ENCODE measurements at regions not wholly inside any gene's neighbourhood (a gene's known extent, or its start where the extent isn't known, plus 50 kb on each side); places are given as distances from the start of the nearest gene placed in this dataset.
A peak's percentile ranks its signal among the peaks of the same experiment; 100 is the strongest.
"Not testable (repeated sequence)": the region's sequence is repeated elsewhere in the genome, so short reads cannot be mapped to it uniquely, and the experiment has no call there.

DNA sequence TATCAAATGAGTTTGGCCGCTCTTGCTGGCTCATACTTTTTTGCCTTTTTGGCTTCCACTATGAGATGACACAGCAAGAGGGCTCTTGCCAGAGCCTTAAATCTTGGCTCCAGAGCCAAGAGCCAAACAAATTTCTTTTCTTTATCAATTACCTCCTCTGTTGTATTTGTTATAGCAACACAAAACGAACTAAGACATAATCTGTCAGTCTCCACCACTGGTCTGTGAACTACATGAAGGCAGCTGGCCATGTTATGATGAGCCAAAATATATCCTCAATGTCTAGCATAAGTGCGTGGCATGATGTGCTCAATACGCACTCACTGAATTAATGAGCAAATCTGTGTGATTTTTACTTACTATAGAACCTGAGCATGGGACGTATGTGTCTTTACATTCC lies 220.0 kb upstream of the ZNF217 start:
- DNase-seq: no peak

DNA sequence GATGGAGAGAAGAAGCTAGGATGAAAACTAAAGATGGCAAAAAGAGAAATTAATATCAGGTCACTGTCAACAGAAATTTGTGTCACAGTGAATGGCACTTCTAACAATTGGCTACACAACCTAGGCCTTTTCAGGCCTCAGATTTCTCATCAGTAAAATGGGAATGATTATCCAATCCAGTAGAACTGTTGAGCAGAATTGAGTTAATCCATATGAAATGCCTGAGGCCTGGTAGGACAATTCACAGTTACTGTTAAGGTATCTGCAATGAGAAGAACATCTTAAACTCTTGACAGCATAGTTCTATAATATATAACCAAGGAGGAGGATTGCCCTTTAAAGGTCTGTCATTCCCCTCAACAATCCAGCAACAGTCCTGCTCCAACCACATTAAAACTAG lies 217.9 kb upstream of the ZNF217 start:
- DNase-seq: no peak

DNA sequence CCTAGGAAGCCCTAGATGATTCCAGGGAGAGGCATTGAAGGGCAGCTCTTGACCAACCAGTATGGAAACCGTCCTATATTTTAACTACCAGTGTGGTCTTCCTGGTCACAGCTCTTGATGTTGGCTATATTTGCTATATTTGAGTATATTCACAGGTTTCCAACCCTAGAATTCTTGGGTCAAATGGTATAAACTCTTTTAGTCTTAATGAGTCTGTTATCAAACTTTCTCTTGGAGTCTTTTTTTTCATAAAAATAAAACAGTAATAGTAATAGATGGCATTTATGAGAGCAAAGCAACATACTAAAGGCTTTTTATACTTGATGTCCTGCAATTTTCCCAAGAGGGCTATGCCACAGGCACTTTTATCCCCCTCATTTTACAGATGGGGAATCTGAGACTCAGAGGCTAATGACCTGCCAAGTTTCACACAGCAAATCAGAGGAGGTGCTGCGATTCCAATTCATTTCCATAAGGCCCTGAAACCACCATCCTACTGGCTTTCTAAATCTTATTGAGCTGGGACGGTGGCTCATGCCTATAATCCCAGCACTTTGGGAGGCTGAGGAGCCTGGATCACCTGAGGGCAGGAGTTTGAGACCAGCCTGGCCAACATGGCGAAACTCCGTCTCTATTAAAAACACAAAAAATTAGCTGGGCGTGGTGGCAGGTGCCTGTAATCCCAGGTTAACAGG lies 217.2 kb upstream of the ZNF217 start:
- no peak for DNase-seq

DNA sequence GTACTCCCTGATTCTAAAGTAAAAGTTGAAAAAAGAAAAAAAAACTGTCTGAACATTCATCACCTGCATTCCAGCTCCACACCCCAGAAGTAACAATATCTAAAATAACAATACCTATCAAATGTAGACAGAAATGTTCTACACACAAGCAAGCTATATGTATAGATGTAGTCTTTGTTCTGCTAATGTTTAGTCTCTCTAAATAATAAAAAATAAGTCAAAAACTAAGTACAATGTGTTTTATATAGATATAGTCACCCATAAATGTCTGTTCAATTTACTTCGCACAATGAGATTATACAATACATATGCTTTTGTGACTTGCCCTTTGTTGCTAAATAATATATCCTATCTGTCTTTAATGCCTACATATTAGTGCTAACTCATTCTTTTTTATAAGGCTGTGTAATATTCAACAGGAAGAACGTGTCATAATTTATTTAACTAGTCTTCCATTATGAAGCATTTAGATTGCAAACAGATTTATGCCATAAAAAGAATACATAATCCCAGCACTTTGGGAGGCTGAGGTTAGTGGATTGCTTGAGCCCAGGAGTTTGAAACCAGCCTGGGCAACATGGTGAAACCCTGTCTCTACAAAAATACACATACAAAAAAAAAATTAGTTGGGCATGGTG lies 216.2 kb upstream of the ZNF217 start:
- no peak for DNase-seq

DNA sequence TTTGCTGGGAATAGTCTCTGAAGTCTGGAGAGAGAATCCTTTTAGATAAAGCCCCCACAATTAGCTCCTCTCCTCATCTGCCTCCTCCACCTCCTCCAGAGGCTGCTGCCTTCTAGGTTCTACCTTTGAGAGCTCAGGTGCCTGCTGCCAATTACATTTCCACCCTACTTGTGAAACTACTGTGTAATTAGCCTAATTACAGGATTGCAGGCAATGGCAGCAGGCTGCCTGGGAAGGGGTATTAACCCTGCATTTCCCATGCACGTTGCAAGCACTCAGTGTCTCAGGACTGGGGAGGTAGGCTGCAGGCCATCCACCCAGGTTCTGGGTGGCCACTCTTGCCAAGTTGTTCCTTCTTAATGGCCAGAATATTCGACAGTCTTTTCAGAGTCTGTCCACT lies 215.6 kb upstream of the ZNF217 start:
- DNase-seq: peak; percentile 2

DNA sequence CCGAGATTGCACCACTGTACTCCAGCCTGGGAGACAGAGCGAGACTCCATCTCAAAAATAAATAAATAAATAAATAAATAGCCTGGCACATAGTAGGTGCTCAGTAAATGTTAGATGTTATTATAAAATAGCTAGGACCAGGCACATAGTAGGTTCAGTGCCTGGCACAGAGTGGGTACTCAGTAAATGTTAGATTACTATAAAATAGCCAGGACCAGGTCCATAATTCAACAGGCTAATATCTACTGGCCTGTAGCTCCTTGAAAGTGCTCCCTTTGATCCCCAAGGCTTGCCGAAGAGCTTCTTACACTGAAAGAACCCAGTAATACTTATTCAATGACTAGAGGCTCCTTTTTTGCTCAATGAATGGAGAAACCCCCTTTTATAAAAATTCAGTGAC lies 215.1 kb upstream of the ZNF217 start:
- no peak for DNase-seq

DNA sequence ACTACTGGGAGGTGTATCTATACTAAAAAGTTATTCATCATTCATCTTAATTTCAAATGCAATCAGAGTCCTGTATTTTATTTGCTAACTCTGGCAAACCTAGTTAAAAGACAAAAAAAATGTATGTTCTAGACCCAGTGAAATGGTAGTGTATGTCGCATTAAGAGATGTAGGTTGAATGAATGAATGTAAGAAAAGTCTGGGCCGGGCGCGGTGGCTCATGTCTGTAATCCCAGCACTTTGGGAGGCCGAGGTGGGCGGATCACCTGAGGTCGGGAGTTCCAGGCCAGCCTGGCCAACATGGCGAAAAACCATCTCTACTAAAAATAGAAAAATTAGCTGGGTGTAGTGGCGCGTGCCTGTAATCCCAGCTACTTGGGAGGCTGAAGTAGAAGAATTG lies 214.7 kb upstream of the ZNF217 start:
- DNase-seq: not testable (repeated sequence)

DNA sequence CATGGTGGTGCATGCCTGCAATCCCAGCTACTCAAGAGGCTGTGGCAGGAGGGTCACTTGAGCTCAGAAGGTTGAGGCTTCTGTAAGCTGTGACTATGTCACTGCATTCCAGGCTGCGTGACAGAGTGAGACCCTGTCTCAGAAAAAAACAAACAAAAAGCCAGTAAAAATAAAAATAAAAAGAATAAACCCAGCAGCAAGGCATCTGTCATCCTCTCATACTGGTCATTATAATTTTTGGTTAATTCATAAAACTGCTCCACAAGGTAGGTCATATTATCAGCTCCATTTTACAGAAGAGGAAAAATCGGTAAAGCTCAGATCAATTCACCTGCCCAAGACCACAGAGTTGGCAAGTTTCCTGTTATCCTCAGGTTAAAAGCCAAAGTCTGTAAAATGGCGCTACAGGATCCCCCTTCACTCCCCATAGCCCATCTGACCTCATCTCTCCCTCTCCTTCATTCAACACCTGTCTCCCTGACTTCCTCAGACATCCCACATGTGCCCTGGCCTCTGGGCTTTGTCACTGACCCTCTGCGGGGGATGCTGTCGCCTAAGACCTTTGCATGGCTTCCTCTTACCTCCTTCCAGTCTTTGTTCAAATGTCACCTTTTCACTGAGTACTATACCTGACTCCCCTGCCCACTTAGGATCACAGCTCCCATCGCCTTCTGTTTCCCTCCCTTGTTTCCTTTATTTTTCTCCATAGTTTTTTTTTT lies 213.2 kb upstream of the ZNF217 start:
- DNase-seq: no peak

DNA sequence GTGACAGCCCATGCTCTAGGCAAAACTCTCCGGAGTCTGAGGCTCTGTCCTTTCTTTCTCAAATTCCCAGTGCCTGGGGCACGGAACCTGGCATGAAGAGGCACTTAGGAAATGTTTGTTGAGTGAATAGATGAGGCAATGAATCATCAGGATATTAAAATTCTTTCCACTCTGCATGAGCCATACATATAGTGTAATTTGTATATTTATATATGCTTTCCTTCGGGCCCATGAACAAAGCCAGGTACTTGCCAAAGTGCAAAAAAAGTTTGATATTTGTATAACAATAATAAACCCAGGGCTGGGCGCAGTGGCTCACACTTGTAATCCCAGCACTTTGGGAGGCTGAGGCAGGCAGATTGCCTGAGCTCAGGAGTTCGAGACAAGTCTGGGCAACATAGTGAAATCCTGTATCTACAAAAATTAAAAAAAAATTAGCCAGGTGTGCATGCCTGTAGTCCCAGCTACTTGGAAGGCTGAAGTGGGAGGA lies 212.3 kb upstream of the ZNF217 start:
- no peak for DNase-seq

DNA sequence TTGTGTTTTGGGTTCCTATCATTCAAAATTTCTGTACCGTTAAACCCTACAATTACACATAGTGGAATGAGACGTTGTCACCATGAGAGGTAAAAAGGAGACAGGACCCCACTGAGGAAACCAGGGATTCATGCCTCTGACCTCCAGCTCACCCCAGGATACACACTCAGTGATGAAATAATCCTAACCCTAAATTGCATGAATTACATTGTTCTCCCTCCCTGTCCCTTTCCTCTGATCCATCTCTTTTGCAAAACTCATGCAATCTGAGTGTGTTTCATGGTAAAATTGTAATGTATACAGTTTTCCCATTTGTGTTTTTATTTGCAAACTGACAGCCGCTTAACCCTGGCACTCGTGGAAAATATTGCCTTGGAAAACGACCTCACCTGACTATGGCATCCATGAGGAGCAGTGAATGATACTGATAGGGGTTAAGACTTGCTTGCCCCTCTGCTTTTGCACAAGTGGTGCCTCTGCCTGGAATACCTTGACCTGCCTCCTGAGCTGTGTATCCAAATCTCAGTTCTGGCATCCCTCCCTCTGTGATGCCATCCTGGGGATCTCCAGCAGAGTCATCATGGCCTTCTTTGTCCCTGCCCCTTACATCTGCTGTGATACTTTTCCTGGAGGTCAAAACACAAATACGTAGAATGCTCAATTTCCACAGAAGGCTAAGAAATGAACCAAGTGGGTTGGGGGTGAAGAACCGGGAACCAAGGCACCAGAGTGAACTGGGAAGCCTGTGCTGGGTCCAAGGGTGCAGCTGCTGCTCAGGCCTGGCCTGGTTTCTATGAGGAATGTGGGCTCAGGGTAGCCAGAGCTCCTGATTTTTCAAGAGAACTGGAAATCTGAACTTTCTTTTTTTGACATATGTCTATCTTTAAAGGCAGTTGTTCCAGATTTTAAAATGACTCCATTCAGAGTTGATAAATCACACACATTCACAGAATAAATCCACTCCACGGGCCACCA lies 211.6 kb upstream of the ZNF217 start:
- DNase-seq: no peak

DNA sequence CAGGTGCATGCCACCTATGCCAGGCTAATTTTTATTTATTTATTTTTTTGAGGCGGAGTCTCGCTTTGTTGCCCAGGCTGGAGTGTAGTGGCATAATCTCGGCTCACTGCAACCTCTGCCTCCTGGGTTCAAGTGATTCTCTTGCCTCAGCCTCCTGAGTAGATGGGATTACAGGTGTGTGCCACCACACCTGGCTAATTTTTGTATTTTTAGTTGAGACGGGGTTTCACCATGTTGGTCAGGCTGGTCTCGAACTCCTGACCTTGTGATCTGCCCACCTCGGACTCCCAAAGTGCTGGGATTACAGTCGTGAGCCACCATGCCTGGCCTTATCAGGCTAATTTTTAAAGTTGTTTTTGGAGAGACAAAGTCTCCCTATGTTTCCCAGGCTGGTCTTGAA lies 210.7 kb upstream of the ZNF217 start:
- DNase-seq: not testable (repeated sequence)

DNA sequence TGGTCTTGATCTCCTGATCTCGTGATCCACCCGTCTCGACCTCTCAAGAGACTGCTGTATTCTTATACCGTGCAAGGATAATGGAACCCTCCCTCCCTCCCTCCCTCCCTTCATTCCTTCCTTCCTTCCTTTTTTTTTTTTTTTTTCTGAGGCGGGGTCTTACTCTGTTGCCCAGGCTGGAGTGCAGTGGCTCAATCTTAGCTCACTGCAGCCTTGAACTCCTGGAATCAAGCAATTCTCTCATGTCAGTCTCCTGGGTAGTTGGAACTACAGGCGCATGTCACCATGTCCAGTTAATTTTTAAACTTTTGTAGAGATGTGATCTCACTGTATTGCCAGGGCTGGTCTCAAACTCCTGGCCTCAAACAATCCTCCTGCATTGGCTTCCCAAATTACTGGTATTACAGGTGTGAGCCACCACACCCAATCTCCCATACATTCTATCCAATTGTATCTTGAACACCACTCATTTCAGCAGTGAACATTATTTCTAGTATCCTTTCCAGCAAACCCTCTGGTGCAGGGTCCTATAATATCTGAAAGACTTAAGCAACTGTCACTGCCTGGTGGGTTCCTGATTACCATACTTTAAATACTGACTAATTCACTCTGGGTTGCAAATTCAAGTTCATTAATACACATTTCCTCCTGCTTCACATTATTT lies 210.0 kb upstream of the ZNF217 start:
- no peak for DNase-seq

DNA sequence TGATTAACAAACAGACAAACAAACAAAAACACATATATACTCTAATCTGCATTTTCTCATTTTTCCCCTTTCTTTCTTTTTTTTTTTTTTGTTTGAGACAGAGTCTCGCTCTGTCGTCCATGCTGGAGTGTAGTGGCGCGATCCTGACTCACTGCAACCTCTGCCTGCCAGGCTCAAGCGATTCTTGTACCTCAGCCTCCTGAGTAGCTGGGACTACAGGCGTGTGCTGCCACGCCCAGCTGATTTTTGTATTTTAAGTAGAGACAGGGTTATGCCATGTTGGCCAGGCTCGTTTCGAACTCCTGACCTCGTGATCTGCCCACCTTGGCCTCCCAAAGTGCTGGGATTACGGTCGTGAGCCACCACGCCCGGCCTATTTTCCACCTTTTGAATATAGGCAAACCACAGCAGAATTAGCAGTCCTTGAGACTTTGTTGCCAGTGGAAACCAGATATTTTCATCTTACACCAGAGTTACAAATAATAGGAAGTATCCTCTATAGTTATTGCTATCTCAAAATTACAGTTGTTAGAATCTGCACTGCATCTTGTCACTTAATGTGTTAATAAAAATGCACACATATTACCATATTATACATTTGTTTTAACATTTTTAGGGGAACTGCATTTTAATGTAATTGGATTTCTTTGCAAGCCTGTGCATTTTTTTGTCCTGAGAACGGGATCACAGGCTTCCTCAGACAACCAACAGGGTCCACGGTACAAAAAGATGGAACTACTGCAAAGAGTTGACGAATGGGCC lies 208.2 kb upstream of the ZNF217 start:
- DNase-seq: no peak

DNA sequence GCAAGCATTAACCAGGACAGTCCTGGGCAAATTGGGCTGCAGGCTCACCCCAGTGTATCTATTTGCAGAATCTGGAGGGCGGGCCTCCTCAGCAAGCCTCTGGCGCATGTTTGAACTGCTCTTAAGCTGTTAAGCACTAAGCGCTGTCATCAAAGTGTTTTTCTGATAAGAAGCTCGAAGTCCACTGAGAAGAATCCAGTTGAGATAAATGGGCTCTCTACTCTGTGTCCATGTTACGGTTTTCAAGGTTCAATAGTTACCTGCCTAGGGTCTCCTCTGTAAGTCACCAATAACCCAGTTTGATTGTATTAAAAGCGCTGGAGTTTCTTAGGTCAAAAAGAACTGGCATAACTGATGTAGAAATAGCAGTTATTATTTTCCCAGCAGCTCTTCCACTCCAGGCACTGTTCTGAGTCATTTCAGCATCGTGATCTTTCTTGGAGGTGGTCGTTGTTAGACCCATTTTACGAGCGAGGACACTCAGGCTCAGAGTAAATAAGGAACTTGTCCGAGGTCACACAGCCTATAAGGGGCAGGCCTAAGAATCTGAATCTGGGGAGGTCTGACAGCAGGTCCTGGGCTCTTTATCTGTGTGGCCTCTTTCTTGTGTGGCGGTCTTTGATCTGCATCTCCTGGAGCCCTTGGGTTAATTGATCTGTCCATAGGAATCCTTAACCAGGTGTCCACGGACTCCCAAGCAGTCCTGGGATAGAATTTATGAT lies 207.4 kb upstream of the ZNF217 start:
- no peak for DNase-seq

DNA sequence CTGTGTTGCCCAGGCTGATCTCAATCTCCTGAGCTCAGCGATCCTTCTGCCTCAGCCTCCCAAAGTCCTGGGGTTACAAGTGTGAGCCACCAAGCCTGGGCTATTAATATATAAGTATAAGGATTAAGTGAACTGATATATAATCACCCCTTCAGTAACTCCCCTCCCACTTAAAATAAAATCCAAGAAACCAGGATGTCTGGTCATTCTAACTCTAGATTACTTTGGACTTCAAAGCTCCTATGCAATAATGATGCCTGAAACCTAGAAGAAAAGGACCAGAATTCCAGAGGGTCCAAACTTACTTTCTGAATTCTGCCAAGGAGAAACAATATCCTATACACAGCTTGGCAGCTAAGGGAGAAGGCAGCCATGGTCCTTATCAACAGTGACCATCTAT lies 206.8 kb upstream of the ZNF217 start:
- no peak for DNase-seq

DNA sequence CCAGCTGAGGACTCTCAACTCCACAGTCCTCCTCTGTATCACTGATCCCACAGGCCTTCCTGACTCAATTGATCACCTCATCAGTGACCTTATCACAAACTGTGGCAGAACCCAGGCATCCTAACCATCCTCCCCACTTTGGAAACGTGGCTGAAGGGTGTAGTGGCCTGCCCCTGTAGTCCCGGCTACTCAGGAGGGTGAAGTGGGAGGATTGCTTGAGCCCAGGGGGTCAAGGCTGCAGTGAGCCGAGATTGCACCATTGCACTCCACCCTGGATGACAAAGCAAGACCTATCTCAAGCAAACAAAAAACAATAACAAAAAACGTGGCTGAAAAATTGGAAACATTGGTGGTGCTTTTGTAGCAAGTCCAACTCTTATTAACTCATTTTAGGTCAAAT lies 203.4 kb upstream of the ZNF217 start:
- no peak for DNase-seq

DNA sequence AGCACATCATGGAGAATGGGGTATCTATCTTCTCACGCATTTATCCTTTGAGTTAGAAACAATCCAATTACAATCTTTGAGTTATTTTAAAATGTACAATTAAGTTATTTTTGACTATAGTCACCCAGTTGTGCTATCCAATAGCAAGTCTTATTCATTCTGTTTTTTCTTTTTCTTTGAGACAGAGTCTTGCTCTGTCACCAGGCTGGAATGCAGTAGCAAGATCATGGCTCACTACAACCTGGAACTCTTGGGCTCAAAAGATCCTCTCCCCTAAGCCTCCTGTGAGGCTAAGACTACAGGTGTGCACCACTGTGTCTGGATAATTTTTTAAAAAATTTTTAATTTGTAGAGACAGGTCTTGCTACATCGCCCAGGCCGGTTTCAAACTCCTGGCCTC lies 201.5 kb upstream of the ZNF217 start:
- DNase-seq: no peak

DNA sequence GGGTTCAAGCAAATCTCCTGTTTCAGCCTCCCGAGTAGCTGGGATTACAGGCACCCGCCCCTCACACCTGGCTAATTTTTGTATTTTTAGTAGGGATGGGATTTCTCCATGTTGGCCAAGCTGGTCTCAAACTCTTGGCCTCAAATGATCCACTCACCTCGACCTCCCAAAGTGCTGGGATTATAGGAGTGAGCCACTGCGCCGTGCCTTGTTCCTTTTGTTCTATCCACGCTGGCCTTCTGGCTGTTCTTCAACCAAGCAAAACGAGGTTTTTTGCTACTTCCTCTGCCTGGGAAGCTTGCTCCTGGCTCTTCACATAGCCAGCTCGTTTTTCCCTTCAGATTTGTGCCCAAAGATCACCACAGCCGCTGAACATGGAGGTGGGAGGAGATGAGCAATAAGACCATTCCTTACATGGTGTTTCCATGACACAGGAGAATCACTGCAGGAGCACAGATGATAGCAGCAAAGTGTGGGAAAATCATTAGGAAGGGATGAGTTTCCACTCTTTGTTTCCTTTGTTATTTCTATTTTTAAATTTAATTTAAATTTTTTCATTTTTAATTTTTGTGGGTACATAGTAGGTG lies 201.0 kb upstream of the ZNF217 start:
- no peak for DNase-seq

DNA sequence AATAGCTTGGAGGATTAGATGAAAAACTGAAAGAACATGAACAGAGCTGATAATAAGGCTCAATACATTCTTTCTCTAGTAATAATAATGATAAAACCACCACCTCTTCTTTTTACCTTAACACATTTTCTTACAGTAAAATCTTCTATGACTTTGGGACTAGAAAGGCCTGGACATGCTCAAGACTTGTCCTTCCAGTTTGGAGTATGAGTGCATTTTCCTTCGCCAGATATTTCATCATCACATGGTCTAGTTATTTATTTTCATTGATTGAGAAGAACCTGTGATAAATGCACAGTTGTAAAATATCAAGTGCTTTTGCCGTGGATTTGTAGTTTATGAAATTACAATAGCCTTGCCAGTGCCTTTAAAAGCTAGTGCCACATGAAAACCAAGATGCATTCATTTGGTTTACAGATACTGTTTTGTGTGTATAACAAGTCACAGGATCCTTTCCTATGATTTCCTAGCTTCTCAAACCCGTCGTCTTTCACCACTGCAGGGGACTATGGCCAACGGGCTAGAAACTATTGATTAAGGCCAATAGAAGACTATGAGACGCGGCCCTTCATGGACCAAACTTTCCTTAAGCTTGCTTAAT lies 200.2 kb upstream of the ZNF217 start:
- DNase-seq: no peak

DNA sequence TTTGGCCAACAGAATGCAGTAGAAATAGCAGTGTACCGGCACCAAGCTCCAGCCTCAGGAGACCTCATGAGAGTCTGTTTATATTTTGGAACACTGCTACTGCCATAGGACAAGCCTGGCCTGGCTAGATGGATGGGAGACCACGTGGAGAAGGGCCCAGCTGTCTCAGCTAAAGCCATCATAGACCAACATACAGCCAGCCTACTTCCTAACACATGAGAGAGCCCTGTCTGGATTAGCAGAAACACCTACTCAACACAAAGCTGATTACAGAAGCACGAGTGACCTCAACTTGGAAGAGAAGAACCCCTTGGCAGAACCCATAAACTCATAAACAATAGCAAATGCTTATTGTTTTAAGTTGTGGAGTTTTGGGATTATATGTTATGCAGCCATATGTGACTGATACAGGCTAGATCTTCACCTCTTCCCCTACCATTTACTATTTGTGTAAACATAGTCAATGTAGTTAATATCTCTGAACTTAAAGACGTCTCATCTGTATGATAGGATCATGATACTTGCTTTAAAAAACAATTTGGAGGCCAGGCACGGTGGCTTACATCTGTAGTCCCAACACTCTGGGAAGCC lies 199.4 kb upstream of the ZNF217 start:
- no peak for DNase-seq
